ENCODE measurements at regions not wholly inside any gene's neighbourhood (a gene's known extent, or its start where the extent isn't known, plus 50 kb on each side); places are given as distances from the start of the nearest gene placed in this dataset.

GRCh38 chrX:125577479-125577878 is 257.8 kb downstream of the TEX13C start:
- no TSS peak for BruUV-seq (replicated peaks)
- TF ChIP-seq, protein P1, sequence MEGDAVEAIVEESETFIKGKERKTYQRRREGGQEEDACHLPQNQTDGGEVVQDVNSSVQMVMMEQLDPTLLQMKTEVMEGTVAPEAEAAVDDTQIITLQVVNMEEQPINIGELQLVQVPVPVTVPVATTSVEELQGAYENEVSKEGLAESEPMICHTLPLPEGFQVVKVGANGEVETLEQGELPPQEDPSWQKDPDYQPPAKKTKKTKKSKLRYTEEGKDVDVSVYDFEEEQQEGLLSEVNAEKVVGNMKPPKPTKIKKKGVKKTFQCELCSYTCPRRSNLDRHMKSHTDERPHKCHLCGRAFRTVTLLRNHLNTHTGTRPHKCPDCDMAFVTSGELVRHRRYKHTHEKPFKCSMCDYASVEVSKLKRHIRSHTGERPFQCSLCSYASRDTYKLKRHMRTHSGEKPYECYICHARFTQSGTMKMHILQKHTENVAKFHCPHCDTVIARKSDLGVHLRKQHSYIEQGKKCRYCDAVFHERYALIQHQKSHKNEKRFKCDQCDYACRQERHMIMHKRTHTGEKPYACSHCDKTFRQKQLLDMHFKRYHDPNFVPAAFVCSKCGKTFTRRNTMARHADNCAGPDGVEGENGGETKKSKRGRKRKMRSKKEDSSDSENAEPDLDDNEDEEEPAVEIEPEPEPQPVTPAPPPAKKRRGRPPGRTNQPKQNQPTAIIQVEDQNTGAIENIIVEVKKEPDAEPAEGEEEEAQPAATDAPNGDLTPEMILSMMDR (IDR thresholded peaks at IDR 0.05; ENCODE audit: extremely low read depth in 1 of 2, insufficient read depth in 1 of 2, low read depth in 1 of 2, low read length in 2 of 2): no peak
- no peak for TF ChIP-seq POLR2A (IDR thresholded peaks at IDR 0.05; ENCODE audit: low read depth, low read length)
- no peak for TF ChIP-seq JUN (IDR thresholded peaks at IDR 0.05; ENCODE audit: borderline replicate concordance, insufficient read depth, insufficient read length, low read depth)
- TF ChIP-seq MYC (IDR thresholded peaks at IDR 0.05; ENCODE audit: low read depth, low read length): no peak
- no peak for TF ChIP-seq FOS (IDR thresholded peaks at IDR 0.05; ENCODE audit: borderline replicate concordance, insufficient read depth, low read length)
- TF ChIP-seq GATA2 (IDR thresholded peaks at IDR 0.05; ENCODE audit: insufficient read depth, insufficient read length, low read depth, low read length): no peak
- no peak for TF ChIP-seq MAX (IDR thresholded peaks at IDR 0.05; ENCODE audit: insufficient read depth, insufficient read length)
- TF ChIP-seq EZH2 (IDR thresholded peaks at IDR 0.05; ENCODE audit: borderline replicate concordance, low read depth, low read length, severe bottlenecking): no peak
- no peak for TF ChIP-seq POLR2AphosphoS5 (IDR thresholded peaks at IDR 0.05; ENCODE audit: insufficient read depth, low read depth, low read length)

More at GRCh38 chrX:125577479-125577878, 257.8 kb downstream of the TEX13C start:
- H3K27me3 ChIP-seq (ENCODE audit: control insufficient read depth in 2 of 2, insufficient read depth in 2 of 2, low read length in 2 of 2): no peaks in the 10 kb centered on the region
- H3K9me1 ChIP-seq (replicated peaks; ENCODE audit: control insufficient read depth, extremely low read depth, insufficient read depth, low read length): no peaks in the 10 kb centered on the region
- dilution Hi-C loops (cut with MboI; ENCODE audit: extremely low pct_ligation_motif_present, low sequenced_read_pairs): no loop called here
- no peaks in the 10 kb centered on the region for H3K4me1 ChIP-seq (ENCODE audit: control insufficient read depth, extremely low read depth, insufficient read depth, low read length)
- no peaks in the 10 kb centered on the region for H4K20me1 ChIP-seq (replicated peaks; ENCODE audit: control insufficient read depth, extremely low read depth, insufficient read depth, low read length)
- POLR2A ChIA-PET: no interaction called here
- FAIRE-seq (no peak), DNase-seq (ENCODE audit: low read depth, low spot score) (no peak)
- no peak overlapping the region for H2AFZ ChIP-seq (ENCODE audit: low read depth, low read length)
- no peak overlapping the region for H3K9ac ChIP-seq (replicated peaks; ENCODE audit: extremely low read depth, insufficient read depth, low read length)
- H3K36me3 ChIP-seq (ENCODE audit: control insufficient read depth in 2 of 2, extremely low read depth in 1 of 2, insufficient read depth in 2 of 2, low read length in 2 of 2): no peaks in the 10 kb centered on the region
- no peak overlapping the region for H3K4me3 ChIP-seq (replicated peaks in 1 of 3; ENCODE audit: insufficient read depth in 1 of 3, low read depth in 1 of 3, low read length in 3 of 3)
- H3K27ac ChIP-seq (ENCODE audit: insufficient read depth, low read depth, low read length): no peak overlapping the region
- H3K4me2 ChIP-seq (ENCODE audit: insufficient read depth, low read length): no peak overlapping the region
- CTCF ChIA-PET: no interaction called here
- no peaks in the 10 kb centered on the region for H3K79me2 ChIP-seq (ENCODE audit: control insufficient read depth, insufficient read depth, low read length)
- intact Hi-C loops (cut with micrococcal nuclease): no loop called here
- no peaks in the 10 kb centered on the region for H3K9me3 ChIP-seq (replicated peaks; ENCODE audit: control insufficient read depth, insufficient read depth, low read length)
